Activated CD4-positive, alpha-beta T cell treated with anti-CD3 and anti-CD28 coated beads, Interleukin-2, Interleukin-4, amounts not matched to agents 100 ng/mL and 50 ng/mL, durations not matched to agents 16 hours and 8 hours (primary cell): ENCODE measurements at regions not wholly inside any gene's neighbourhood (a gene's known extent, or its start where the extent isn't known, plus 50 kb on each side); places are given as distances from the start of the nearest gene placed in this dataset.
"Not testable (repeated sequence)": the region's sequence is repeated elsewhere in the genome, so short reads cannot be mapped to it uniquely, and the experiment has no call there.

Experiments used
- DNase-seq: peaks from one replicate; pipeline ENCODE4 v3.0.0-alpha.2; 2020; ENCODE audit warnings: low spot score

DNA sequence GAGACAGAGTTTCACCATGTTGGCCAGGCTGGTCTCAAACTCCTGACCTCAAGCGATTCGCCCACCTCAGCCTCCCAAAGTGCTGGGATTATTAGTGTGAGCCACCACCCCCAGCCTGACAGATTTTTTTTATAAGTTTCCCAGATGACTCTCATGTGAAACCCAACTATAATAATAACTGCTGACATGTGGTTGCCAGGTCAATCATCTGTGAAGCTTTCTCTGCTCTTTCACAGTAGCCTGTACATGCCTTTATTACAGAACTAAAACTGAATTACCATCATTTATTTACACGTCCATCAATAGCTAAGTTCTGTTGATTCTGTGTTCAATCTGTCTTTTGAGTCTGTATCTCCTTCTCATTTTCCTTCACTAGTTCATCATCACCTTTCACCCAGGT, 218.5 kb downstream of the RPS29 start:
- DNase-seq: no peak

DNA sequence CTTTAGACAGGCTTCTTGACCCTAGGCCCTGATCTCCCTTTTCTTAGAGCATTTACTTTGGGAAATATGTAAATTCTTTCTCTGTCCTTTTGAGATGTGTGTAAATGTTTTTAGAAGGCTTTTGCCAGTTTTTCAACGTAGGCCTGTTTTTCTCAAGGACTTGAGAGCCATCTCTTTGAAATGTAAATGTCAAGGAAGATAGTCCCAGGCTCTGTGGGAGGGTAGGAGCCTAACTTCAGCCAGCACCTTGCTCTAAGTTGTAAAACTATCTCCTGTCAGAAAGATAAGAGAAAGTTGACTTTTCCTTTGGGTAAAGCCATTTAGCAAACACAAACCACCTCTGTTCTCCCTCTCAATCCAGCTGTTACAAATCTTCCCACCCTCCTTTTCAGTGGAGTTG, 219.8 kb downstream of the RPS29 start:
- no peak for DNase-seq

DNA sequence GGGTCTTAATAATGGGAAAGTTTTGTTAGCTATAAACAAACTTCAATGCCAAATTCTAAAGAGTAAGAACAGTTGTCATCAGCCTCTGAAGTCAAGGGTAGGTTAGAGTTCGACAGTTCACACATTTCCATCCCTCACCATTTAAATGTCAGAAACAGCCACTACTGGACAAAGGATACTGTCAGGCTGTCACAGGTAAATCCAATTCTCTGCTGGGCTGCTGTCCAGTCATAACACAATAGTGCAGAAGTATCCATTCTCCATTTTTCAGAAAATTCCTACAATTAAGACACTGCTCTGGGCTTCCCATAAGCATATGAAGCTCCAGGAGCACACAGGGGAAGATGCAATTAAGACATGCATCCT, 221.4 kb downstream of the RPS29 start:
- DNase-seq: no peak

DNA sequence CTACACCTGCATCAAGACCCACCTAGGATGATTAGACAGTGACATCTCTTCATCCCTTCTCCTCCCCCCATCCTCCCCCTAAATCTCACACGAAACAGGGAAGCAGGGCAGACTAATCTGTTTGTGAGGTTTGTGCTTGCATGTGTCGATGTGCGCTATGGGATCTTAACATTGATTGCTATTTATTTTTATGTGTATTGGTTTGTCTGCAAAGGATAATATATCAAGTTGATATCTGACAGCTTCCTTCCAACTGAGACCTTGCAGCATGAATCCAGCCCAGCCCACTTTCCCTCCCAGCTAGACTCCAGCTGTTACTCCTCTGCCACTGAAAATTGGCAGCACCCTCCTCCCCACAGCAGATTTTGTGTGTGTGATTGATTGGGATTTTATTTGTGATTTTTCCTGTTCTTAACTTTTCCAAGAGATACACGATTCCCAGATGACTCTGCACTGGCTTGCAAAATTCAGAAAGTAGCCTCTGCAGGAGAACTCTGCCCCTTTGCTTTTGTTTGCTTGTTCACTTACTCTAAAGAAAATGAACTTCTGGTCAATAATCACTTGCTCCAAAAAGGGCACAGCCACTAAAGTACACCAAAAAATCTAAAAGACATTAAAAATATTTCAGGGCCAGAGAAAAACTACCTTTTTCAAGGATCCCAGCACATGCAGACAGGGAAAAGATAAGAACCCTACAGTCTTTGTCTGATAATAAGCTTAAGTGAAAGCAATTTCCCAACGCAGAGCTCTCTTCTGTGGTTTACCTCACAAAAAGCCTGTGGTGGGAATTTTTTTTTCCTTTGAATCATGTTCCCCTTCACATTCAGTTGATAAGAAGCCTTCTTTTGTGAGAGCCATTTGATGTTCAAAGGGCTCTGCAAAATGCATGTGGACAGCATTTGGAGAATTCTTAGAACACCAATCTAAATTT, 222.1 kb downstream of the RPS29 start:
- DNase-seq: no peak

DNA sequence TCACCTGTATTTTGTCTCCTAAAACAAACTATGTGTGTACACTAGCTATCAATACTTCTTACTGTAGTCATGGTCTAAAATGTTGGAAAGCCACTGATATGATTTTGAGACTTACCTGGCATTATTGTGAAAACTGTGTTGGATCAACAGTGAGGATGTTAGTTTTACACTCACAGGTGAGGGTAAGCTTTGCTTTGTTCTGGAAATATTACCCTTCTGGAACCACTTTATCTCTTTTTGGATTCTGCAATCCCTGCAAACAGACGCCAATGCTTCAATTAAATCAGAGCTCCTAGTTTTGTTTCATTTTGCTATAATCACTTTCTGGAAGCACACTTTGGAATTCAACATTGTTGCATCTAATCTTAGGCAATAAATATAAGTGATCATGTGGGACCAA, 223.3 kb downstream of the RPS29 start:
- DNase-seq: no peak

DNA sequence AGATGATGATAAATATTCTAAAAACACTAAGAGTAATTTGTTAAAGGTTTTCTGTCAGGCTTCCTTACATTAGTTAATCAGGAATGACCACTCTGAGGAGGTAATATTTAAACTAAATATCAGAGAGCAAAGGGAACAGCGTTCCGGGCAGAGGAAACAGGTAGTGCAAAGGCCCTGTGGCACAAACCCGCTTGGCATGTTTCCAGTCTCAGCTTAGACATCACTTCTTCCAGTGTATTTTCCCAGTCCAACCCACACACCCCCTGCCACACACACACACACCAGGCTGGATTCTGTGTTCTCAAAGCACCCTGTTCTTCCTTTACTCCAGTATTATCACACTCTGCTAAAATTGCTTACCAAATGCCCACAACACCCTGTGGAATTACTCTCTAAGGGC, 247.1 kb downstream of the RPS29 start:
- no peak for DNase-seq

DNA sequence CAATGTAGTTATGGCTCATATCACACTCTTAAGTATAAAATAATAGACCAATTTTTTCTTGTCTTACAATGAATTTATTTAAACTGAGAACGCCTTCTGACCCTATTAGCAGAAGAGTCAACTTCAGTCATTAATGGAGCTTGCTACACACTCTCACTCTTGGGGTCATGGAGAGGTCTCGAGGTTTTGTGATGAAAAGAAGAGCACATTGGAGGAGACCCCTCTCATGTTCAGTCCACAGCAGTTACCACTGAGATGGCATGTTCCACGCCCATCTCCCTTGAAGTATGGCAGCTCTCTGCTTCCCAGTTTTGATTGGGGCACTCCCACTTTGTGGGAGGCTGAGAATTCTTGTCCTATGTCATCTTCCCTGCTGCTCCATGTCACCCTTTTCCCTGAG, 266.4 kb downstream of the RPS29 start:
- no peak for DNase-seq

DNA sequence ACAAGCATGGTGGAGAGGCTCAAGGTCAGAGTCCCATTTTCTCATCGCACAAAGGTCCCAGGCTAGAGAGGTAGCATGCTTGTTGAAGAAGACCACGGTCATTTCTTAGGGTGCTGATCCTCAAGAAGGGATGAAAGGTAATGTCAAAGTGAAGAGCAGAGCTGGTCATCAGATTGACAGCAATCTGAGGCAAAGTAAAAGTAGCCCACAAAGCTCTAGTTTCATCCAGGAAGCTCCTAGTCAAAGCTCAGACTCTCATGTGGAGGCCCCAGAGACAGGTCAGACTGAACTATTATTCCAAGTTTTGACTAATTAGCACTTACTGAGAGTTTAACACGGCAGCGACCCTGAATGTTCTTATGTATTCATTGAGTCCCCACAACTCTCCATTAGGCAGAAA, 270.6 kb downstream of the RPS29 start:
- no peak for DNase-seq

DNA sequence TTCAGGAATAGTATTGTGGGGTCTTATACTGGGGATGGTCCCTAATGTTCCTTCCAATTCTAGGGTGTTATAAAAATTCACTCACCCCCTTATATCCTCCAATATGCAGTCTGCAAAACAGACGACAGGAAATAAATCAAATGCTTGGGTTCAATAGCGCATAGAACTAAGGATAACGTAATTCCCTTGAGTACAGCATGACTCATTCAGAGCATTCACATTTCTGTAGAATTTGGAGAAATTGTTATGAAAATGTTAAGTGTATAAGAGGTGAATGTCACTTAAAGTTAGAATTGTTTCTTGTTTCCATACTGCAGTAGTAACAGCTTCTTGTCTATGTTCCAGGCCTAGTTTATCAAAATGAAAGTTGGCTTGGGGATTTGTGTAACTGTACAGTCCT, 271.4 kb downstream of the RPS29 start:
- no peak for DNase-seq

DNA sequence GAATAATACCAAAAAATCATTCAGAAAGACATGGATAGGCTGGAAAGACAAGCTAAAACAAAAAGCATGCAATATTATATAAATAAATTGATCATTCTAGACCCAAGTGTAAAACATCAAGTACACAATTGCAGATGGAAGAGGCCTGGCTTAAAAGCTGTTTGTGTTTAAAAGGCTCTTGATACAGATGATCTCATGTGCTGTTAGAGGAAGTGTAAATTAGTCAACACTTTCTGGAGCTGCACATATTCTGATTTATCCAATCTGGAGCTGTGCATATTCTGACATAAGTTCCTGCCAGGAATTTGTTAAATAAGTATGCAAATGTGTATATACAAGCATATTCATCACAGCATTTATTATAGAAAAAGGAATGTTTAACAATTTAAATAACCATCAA, 273.1 kb downstream of the RPS29 start:
- no peak for DNase-seq

DNA sequence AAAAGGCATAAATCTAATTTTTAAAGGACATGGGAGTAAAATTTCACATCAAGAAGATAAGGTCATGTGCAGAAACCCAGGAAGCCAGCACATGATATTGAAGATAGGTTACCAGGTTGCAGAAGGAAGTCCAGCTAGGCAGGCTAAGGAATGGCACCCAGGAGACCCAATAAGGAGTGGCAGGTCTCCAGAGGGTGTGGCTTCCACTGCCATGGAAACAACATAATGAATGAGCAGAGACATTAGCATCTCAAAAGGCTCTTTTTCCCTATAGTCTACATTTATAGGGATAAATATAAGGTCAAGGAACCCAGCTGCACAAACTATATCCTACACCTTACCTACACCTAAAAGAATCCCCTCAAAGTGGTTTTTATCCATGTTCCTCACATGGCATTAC, 275.9 kb downstream of the RPS29 start:
- no peak for DNase-seq

DNA sequence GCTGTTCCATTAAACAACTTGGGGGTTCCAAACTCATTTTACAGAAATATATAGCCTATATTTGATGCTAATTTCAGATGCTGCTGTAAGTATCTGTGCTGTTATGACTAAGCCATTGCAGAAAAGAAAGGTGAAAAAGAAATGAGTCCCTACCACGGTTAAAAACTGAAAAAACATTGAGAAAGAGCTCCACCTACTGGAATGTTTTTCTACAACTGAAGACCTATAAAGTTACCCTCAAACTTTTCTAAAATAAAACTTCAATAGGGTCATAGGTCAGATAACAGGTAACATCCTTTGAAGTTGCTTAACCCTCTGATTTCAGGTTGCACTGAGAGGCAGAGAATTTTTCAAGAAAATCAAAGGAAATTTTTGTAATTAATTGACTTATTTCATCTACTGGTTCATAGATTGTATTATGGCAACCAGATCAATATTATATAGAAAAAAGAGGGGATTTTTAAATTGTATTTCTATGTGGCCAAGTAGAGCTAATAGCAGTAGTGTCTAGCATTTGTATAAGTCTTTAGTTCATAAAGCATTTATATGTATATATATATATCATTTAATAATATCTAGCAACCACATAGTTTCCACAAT, 279.9 kb downstream of the RPS29 start:
- DNase-seq: peak; percentile 40

DNA sequence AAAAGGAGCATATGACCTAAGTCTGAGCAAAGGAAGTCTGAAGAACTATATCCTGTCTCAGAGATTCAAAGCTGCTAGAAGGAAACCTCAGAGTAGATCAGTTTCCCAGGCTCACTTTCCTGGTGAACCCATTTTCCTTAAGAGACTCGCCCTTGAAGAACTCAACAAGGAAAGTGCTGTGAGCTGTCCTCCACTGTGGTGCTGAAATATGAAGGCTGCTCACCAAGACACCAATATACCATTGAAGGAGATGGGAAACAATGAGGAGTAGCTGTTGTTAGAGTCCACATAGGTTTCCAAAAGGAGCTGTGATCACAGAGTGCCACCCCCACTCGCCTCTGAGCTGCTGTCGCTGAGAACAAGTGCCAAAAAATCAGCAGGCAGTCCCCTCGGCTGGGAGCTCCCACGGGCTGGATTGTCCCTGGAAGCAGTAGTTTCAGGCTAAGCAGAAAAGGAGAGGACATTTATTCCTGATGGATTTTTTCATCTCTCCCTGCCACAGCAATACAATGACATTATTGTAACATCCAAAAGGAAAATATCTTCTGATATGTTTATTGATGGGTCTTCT, 282.1 kb downstream of the RPS29 start:
- DNase-seq: no peak

DNA sequence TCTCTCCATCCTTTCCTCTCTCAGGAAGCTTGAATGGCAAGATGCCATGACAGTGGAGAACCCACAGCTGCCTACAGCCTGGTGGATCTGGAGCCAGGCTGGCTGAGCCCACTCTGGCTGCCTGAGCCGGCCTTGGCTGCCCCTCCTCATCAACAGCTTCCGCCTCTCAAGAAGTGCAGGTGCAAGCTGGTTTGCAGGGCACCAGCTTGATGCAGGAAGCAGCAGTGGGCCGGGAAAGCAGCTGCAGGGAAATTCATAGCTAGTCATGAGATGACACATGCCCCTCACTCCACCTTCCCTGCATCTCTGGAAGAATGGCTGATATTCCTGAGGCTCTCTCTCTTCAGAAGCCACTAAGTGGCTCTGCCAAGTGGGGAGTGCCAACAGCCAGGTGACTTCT, 289.1 kb downstream of the RPS29 start:
- no peak for DNase-seq

DNA sequence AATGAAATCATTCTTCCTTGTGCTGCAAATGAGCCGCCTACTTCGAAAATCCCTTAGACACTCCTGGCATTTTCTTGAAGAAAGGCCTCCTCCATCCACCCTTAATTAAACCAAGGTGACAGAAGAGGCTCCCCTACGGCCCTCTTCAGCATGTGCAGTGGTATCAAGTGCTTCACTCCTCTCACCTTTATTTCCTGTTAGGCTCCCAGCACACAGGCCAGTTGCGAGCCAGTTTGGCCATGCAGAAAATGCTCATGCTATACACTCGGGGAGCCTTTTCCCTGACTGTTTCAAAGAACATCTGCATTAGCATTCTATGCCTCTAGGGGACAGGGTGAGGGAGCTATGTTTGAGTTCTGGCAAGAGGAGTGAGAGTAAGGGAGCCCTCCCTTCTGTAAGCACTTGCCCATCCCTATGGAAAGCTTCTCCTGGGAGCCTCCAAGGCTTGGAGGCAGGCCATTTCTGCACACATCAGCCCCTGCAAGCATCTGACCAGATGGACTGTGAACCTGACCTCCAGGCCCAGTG, 291.5 kb downstream of the RPS29 start:
- no peak for DNase-seq

DNA sequence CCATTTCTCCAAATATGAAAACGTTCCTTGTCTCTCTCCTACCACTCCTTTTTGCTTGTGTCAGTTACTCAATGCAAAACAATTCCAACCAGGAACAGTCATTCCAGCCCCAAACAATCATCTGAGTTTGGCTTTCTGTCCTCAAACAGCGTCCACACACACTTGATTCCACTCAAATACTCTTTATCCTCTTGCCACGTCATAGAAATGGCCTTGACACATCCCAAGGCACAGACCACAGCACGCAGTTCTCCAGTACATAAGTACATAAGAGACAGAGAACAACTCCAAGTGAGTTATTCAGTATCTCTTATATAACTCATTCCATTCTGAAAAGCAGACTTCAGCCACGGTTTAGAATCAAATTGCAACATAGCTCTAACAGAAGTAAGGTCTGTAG, 299.2 kb downstream of the RPS29 start:
- no peak for DNase-seq

DNA sequence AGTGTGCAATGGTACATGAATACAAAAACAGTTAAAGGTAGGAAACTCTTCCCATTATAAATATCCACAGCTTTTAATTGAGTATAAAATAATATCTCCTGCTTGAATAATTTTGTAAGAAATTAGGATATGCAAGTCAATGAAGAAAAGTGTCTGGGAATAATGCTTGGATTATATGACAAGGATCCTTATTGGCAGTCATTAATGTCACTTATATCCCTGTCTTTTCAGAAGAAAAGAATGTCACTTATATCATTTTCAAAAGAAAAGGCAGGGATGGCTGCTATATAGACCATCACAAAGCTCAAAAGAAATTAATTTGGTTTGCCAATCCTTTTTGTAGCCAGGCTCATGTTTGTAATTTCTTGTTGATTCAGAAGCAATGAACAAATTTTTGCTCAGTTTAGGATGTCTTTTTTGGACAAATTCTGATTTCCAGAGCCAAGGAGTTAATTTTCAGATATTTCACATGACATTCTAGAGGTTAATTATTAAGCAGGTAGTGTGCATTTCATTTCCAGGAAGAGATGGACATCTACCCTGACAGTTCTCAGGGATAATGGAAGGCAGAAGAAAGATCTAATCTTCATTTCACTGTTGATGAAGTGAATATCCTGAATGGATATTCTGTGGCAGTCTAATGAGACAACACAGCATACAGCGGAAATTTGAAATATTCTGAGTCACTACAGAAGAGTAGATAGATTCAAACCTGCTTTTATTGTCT, 299.8 kb downstream of the RPS29 start:
- DNase-seq: no peak

DNA sequence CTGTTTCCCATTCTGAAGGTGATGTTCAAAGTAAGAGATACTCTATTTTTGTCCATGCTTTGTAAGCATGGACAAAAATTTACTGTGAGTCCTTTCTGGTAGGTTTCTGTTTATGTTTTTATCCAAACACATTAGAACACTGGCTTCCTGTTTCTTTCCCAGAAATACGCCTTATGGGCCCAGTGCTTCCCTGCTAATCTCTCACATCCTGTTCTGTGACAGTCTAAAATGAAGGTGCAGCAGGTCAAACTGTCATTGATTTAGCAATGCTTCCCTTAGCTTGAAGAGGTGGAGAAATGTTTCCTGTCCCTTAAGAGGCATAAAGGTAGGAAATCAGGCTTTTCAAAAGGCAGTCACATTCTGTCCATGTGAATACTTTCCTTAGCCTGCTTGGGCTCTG, 305.6 kb downstream of the RPS29 start:
- DNase-seq: no peak

DNA sequence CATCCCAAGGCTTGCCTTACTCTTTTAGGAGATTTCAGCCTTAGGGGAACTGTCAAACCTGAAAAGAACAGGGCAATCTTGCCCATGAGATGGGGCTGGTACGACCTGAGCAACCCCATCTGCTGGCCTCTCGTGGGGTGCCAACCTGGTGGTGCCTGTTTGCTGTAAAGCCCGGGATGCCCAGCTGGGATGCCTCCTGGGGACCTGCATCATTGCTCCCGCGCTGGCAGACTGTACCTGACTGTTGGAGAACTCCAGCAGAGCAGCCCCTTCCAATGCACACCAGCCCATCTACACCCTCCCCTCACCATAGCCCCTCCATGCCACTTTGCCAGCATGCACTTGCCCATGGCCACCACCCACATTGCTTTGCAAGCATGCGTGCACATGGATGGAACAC, 335.7 kb downstream of the RPS29 start:
- DNase-seq: no peak

DNA sequence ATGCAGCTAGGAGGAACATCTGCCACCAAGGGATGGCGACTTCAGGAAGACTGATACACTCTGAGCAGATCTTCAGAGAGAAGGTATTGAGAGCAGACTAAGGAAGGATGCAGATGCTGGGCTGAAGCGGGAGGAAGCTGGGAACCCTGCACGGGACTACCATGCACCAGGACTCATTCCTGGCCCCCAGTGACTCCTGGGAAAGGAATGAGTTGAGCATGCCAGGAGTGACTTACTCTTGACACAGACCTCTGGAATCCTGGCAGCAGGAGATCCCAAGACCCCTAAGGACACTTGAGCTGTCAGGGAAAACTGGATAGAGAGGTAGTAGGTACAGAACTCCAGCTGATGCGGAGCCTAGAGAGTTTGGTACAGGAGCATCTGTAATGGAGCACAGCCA, 336.1 kb downstream of the RPS29 start:
- DNase-seq: no peak

DNA sequence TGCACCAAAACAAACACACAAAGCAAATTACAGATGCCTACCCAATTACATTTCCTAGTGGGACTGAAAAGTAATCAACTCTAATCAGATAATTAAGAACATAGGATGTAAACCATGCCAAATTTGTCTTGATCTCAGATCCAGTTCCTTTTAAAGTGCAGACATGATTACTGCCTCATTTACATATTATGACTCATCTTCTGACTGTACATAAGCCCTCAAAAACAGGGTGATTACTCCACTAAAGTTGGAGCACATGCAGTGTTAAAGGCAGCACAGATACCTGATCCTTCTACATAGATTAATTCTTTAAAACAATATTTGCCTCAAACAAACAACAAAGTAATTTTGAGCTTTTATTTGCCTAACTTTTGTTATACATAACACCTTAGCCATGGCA, 337.2 kb downstream of the RPS29 start:
- DNase-seq: no peak

DNA sequence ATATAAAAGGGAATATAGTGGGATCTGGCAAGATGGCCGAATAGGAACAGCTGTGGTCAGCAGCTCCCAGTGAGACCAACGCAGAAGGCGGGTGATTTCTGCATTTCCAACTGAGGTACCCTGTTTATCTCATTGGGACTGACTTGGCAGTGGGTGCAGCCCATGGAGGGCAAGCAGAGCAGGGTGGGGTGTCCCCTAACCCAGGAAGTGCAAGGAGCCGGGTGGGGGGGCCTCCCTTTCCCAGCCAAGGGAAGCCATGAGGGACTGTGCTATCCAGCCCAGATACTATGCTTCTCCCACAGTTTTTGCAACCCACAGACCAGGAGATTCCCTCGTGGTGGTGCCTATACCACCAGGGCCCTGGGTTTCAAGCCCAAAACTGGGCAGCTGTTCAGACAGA, 342.4 kb downstream of the RPS29 start:
- DNase-seq: not testable (repeated sequence)

DNA sequence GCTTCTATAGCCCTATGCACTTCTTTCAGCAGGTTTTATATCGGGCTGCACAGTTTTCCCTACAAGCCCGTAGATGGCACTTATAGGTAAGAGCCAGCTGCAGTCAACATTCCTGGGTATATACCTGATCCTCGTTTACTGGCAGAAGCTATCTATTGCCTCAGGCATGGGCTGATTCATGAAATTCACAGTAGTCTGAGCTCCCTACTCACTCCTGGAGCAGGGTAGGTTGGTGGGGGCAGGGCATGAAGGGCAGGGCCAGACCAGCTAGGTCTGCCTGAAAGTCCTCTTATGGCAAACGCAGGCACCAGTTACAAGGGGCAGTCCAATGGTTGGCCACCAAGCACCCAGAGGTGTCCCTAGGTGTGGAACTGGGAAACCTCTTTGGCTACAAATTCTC, 345.8 kb downstream of the RPS29 start:
- no peak for DNase-seq
